K562 (cell line): ENCODE measurements at regions not wholly inside any gene's neighbourhood (a gene's known extent, or its start where the extent isn't known, plus 50 kb on each side); places are given as distances from the start of the nearest gene placed in this dataset.

ENCODE experiments used
- ATAC-seq: fragments of 200-7000 bp; cut with Tn5 transposase; 3 replicates; pipeline ENCODE4 v1.9.1; 2020; ENCODE audit warnings: moderate library complexity
- BruUV-seq: library from RNA; stranded (reverse); fragments of 400-500 nt; replicated peaks from 2 replicates; lab custom pipeline; 2021; lab: Mats Ljungman, UMichigan
- CTCF ChIA-PET: fragments of 300-600 bp; formaldehyde crosslinking; extraction: SDS; loops from one replicate; lab custom pipeline; 2021; ENCODE audit warnings: low intra/inter-chr PET ratio; lab: Yijun Ruan, JAX
- POLR2A ChIA-PET: fragments of 300-600, 350-650 bp; sonication (Branson Sonifier 250); formaldehyde crosslinking; extraction: SDS; loops from one replicate; lab custom pipeline; 2021; ENCODE audit warnings: antibody characterized with exemption, inconsistent platforms; lab: Yijun Ruan, JAX
- DNase-seq, 4 experiments: peaks; one replicate each; pipeline versions ENCODE4 v3.0.0 to v3.0.0-alpha.2; 2011 to 2018; ENCODE audit warnings: low spot score in 3 of 4, mixed read lengths in 3 of 4; ENCODE audit errors: extremely low read depth in 1 of 4
- FAIRE-seq: peaks from 2 replicates; lab custom pipeline; 2011; peaks lifted over from hg19 to GRCh38; lab: Jason Lieb, UNC
- H2AFZ ChIP-seq: 2 replicates; pipeline ENCODE4 v1.6.0; 2011; ENCODE audit warnings: low read depth, low read length, control low read depth, inconsistent platforms
- H3K27ac ChIP-seq: fragments of 200-600 bp; 3 replicates; pipeline ENCODE4 v1.8.0; 2011; ENCODE audit warnings: low read depth, mild to moderate bottlenecking, control low read depth, inconsistent platforms, low read length, moderate library complexity, mixed read lengths; ENCODE audit errors: extremely low read depth
- H3K27me3 ChIP-seq, 2 experiments: fragments of 300-600 bp in 1 of 2; 2 replicates in 1 of 2; 3 replicates in 1 of 2; pipeline versions ENCODE4 v1.6.0 to v1.8.0; 2011; ENCODE audit warnings: inconsistent platforms in 2 of 2, low read length in 2 of 2, mild to moderate bottlenecking in 1 of 2, mixed read lengths in 1 of 2, moderate library complexity in 1 of 2; ENCODE audit not compliant: control insufficient read depth in 2 of 2, insufficient read depth in 2 of 2
- H3K36me3 ChIP-seq: fragments of 300-600 bp; 3 replicates; pipeline ENCODE4 v1.8.0; 2011; ENCODE audit warnings: mild to moderate bottlenecking, low read length, inconsistent platforms; ENCODE audit not compliant: control insufficient read depth, insufficient read depth
- H3K4me1 ChIP-seq, 2 experiments: fragments of 200-600 bp in 1 of 2; replicated peaks in 1 of 2; 2 replicates in 1 of 2; 3 replicates in 1 of 2; pipeline versions ENCODE4 v1.5.1 to v1.8.0; 2011; ENCODE audit warnings: inconsistent platforms in 2 of 2, low read length in 2 of 2, mild to moderate bottlenecking in 1 of 2, mixed read lengths in 1 of 2, moderate library complexity in 1 of 2; ENCODE audit not compliant: control insufficient read depth in 2 of 2, insufficient read depth in 2 of 2
- H3K4me2 ChIP-seq: 2 replicates; pipeline ENCODE4 v1.6.1; 2011; ENCODE audit warnings: low read length, control low read depth, inconsistent platforms, mixed read lengths; ENCODE audit not compliant: insufficient read depth
- H3K4me3 ChIP-seq: fragments of 200-600 bp; sonication (generic), shearing (Covaris generic); 2 replicates; pipeline ENCODE4 v1.5.1; 2016; ENCODE audit warnings: control low read depth, inconsistent platforms
- H3K79me2 ChIP-seq: fragments of 200-600 bp; 3 replicates; pipeline ENCODE4 v1.8.0; 2011; ENCODE audit warnings: low read length, inconsistent platforms; ENCODE audit not compliant: control insufficient read depth, insufficient read depth
- H3K9ac ChIP-seq, 2 experiments: 2 replicates each; pipeline versions ENCODE4 v1.6.0 to v1.6.1; 2011; ENCODE audit warnings: low read depth in 2 of 2, low read length in 2 of 2, control low read depth in 1 of 2, inconsistent platforms in 1 of 2, mild to moderate bottlenecking in 1 of 2, mixed read lengths in 1 of 2; ENCODE audit not compliant: insufficient read depth in 1 of 2
- H3K9me1 ChIP-seq: one replicate; pipeline ENCODE4 v1.6.0; 2011; ENCODE audit warnings: inconsistent platforms, mild to moderate bottlenecking, low read length, moderate library complexity; ENCODE audit not compliant: control insufficient read depth, insufficient read depth
- H3K9me3 ChIP-seq: replicated peaks from 2 replicates; pipeline ENCODE4 v1.5.1; 2011; ENCODE audit warnings: low read depth, low read length, inconsistent platforms; ENCODE audit not compliant: control insufficient read depth, insufficient read depth
- H4K20me1 ChIP-seq: replicated peaks from 2 replicates; pipeline ENCODE4 v1.6.1; 2011; ENCODE audit warnings: low read length, inconsistent platforms, mixed read lengths; ENCODE audit not compliant: control insufficient read depth, insufficient read depth
- ELF4 ChIP-seq: fragments of 450-650 bp; formaldehyde crosslinking; IDR thresholded peaks from 2 replicates; pipeline ENCODE4 v1.4.0; 2022; ENCODE audit warnings: missing genetic modification characterization
- JUN ChIP-seq, 2 experiments: sonication (generic) in 1 of 2; formaldehyde crosslinking in 1 of 2; IDR thresholded peaks; 2 replicates each; pipeline versions ENCODE4 v1.6.1 to v1.8.0; 2012 to 2022; ENCODE audit warnings: borderline replicate concordance in 2 of 2, mild to moderate bottlenecking in 2 of 2, improper control_type of control experiment in 1 of 2, low read depth in 1 of 2, low read length in 1 of 2, missing genetic modification reagents in 1 of 2
- PML ChIP-seq: IDR thresholded peaks from 2 replicates; pipeline ENCODE4 v1.6.1; 2012; ENCODE audit warnings: low read length, inconsistent platforms
- RBM15 ChIP-seq: fragments of 200-400 bp; formaldehyde crosslinking; IDR thresholded peaks from 2 replicates; pipeline ENCODE4 v1.6.1; 2018; ENCODE audit warnings: mild to moderate bottlenecking, low read length, moderate library complexity; ENCODE audit not compliant: insufficient read depth
- TAF15 ChIP-seq: fragments of 200-400 bp; formaldehyde crosslinking; IDR thresholded peaks from 2 replicates; pipeline ENCODE4 v1.6.1; 2017; ENCODE audit warnings: mild to moderate bottlenecking, low read depth, low read length, moderate library complexity
- TCF7 ChIP-seq: sonication (generic); IDR thresholded peaks from 2 replicates; pipeline ENCODE4 v1.6.1; 2016; ENCODE audit warnings: antibody characterized with exemption, borderline replicate concordance
- XRCC5 ChIP-seq: fragments of 200-400 bp; formaldehyde crosslinking; IDR thresholded peaks from 2 replicates; pipeline ENCODE4 v1.6.1; 2017; ENCODE audit warnings: low read depth, mild to moderate bottlenecking, low read length
- ZBTB1 ChIP-seq: sonication (generic); formaldehyde crosslinking; IDR thresholded peaks from 2 replicates; pipeline ENCODE4 v1.8.1; 2023; ENCODE audit warnings: missing genetic modification reagents, low read depth, mild to moderate bottlenecking, borderline replicate concordance
- ZNF239 ChIP-seq: fragments of 250-450 bp; sonication (Bioruptor Pico); IDR thresholded peaks from 2 replicates; pipeline ENCODE4 v1.4.0; 2020; ENCODE audit warnings: mild to moderate bottlenecking
- ZNF57 ChIP-seq: fragments of 450-650 bp; formaldehyde crosslinking; IDR thresholded peaks from 2 replicates; pipeline ENCODE4 v1.4.0; 2020; ENCODE audit warnings: mild to moderate bottlenecking, moderate library complexity
- WGBS: fragments of 100-300 bp; shearing (Covaris generic); methylation state at CpG from one replicate; pipeline ENCODE4 v1.1.6; 2016; ENCODE audit warnings: low coverage, mixed read lengths; ENCODE audit not compliant: insufficient coverage; ENCODE audit errors: missing lambda C conversion rate; 5-methylcytosine and 5-hydroxymethylcytosine counted together
- in situ Hi-C: fragments of 300-500 bp; cut with MboI; formaldehyde crosslinking; loops from 4 replicates; pipeline ENCODE4 v1.15.0; 2018; ENCODE audit warnings: inconsistent platforms, mixed read lengths
- intact Hi-C: fragments of 100-400 bp; cut with micrococcal nuclease; formaldehyde crosslinking; loops from 2 replicates; pipeline ENCODE4 v1.14.2; 2022
- TF ChIP-seq, protein P1 (sequence below): IDR thresholded peaks from 3 replicates; pipeline ENCODE4 v1.6.1; 2011; ENCODE audit warnings: borderline replicate concordance, mild to moderate bottlenecking; ENCODE audit not compliant: insufficient read length, insufficient read depth
- TF ChIP-seq, protein P2 (sequence below), 2 experiments: fragments of 450-650 bp; conservative IDR thresholded peaks; 2 replicates each; pipeline ENCODE4 v1.6.1; 2017; ENCODE audit warnings: mild to moderate bottlenecking in 2 of 2, moderate library complexity in 2 of 2
- TF ChIP-seq, protein P3 (sequence below): fragments of 450-650 bp; IDR thresholded peaks from 2 replicates; pipeline ENCODE4 v1.6.1; 2017; ENCODE audit warnings: antibody characterized with exemption
- TF ChIP-seq, protein P4 (sequence below): sonication (generic); formaldehyde crosslinking; IDR thresholded peaks from 2 replicates; pipeline ENCODE4 v1.8.1; 2023; ENCODE audit warnings: mild to moderate bottlenecking, missing genetic modification reagents

DNA sequence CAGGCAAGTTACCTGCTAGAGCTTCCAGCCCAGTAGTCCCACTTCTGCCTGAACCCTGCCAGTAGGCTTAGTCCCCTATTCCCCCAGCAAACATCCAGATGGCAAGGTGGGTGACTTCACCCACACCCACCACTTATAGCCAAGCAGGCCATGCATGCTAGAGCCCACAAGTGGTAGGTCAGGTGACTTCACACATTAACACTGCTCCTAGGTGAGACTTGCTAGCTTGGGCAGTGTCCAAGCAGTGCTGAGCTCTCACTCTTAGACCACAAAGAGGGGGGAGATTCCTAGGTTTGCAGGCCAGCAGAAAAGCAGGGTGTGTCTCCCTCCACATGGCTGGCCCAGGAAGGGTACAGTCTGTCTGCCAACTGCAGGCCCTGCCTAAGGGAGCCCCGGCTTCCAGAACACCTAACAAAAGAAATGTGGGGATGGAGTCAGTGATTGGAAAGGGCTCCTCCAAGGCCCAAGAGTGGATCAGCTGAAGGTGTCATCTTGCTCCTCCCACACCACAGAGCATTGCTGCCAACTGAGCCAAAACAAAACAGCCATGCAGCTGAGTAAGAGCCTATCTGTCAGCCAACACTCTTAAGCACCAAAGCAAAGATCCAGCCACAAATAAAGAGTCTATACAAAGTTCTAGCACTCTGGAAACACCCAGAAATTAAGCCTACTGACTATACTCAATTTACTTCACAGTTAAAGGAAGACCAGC, 158.1 kb upstream of the USP38 start (continued):
- TF ChIP-seq, protein P1, sequence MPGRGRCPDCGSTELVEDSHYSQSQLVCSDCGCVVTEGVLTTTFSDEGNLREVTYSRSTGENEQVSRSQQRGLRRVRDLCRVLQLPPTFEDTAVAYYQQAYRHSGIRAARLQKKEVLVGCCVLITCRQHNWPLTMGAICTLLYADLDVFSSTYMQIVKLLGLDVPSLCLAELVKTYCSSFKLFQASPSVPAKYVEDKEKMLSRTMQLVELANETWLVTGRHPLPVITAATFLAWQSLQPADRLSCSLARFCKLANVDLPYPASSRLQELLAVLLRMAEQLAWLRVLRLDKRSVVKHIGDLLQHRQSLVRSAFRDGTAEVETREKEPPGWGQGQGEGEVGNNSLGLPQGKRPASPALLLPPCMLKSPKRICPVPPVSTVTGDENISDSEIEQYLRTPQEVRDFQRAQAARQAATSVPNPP: no peak

DNA sequence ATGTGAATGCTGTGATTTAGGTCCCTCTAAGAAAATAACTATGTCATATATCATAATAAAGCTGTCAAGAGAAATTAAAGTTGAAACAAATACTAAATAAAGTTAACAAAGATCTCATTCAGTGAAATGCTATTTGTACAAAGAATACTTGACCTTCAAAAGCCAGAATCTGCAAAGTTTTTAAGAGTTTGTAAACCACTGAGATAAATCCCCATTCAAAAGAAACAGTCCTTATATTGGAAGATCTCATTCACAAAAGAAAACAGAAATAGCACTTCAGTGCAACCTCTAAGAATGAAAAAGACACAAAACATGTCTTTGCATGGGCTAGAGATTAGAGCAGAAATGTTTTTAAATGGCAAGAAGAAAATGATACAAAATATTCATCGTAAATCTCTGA, 149.1 kb upstream of the USP38 start:
- POLR2A ChIA-PET: no interaction called here
- in situ Hi-C loops (no loop called here), intact Hi-C loops (no loop called here)
- Histone ChIP-seq H3K4me3 (no peak overlapping the region), H3K4me1 (no peaks in the 10 kb centered on the region), H3K9me3 (no peaks in the 10 kb centered on the region), H2AFZ (no peak overlapping the region), H3K27ac (no peak overlapping the region), H3K36me3 (no peaks in the 10 kb centered on the region), H3K27me3 (no peaks in the 10 kb centered on the region), H3K4me2 (no peak overlapping the region), H3K9ac (no peak overlapping the region), H3K9me1 (no peaks in the 10 kb centered on the region), H3K79me2 (no peaks in the 10 kb centered on the region), H4K20me1 (no peaks in the 10 kb centered on the region)
- no peak for ATAC-seq
- 0% methylated on average over 1 of the region's 1 CpG for WGBS
- BruUV-seq: no TSS peak
- CTCF ChIA-PET: no interaction called here
- no peak for FAIRE-seq
- DNase-seq: no peak
- no peak for TF ChIP-seq PML
- no peak for TF ChIP-seq ELF4 (CRISPR knock-in tag)
- no peak for TF ChIP-seq ZBTB1 (CRISPR knock-in tag)
- TF ChIP-seq, protein P2, sequence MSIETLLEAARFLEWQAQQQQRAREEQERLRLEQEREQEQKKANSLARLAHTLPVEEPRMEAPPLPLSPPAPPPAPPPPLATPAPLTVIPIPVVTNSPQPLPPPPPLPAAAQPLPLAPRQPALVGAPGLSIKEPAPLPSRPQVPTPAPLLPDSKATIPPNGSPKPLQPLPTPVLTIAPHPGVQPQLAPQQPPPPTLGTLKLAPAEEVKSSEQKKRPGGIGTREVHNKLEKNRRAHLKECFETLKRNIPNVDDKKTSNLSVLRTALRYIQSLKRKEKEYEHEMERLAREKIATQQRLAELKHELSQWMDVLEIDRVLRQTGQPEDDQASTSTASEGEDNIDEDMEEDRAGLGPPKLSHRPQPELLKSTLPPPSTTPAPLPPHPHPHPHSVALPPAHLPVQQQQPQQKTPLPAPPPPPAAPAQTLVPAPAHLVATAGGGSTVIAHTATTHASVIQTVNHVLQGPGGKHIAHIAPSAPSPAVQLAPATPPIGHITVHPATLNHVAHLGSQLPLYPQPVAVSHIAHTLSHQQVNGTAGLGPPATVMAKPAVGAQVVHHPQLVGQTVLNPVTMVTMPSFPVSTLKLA (conservative IDR thresholded peaks at IDR 0.05): no peak
- TF ChIP-seq, protein P3, sequence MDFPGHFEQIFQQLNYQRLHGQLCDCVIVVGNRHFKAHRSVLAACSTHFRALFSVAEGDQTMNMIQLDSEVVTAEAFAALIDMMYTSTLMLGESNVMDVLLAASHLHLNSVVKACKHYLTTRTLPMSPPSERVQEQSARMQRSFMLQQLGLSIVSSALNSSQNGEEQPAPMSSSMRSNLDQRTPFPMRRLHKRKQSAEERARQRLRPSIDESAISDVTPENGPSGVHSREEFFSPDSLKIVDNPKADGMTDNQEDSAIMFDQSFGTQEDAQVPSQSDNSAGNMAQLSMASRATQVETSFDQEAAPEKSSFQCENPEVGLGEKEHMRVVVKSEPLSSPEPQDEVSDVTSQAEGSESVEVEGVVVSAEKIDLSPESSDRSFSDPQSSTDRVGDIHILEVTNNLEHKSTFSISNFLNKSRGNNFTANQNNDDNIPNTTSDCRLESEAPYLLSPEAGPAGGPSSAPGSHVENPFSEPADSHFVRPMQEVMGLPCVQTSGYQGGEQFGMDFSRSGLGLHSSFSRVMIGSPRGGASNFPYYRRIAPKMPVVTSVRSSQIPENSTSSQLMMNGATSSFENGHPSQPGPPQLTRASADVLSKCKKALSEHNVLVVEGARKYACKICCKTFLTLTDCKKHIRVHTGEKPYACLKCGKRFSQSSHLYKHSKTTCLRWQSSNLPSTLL: no peak
- TF ChIP-seq JUN (IDR thresholded peaks at IDR 0.05; ENCODE audit: borderline replicate concordance, low read depth, low read length): no peak
- no peak for TF ChIP-seq JUN (CRISPR knock-in tag; IDR thresholded peaks at IDR 0.05; ENCODE audit: borderline replicate concordance)
- TF ChIP-seq, protein P4, sequence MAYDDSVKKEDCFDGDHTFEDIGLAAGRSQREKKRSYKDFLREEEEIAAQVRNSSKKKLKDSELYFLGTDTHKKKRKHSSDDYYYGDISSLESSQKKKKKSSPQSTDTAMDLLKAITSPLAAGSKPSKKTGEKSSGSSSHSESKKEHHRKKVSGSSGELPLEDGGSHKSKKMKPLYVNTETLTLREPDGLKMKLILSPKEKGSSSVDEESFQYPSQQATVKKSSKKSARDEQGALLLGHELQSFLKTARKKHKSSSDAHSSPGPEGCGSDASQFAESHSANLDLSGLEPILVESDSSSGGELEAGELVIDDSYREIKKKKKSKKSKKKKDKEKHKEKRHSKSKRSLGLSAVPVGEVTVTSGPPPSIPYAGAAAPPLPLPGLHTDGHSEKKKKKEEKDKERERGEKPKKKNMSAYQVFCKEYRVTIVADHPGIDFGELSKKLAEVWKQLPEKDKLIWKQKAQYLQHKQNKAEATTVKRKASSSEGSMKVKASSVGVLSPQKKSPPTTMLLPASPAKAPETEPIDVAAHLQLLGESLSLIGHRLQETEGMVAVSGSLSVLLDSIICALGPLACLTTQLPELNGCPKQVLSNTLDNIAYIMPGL (CRISPR knock-in tag): no peak
- no peak for TF ChIP-seq TAF15
- no peak for TF ChIP-seq ZNF239
- TF ChIP-seq XRCC5: no peak
- no peak for TF ChIP-seq TCF7
- TF ChIP-seq ZNF57 (CRISPR knock-in tag): no peak
- TF ChIP-seq RBM15: no peak
